A549 (cell line): ENCODE measurements at regions not wholly inside any gene's neighbourhood (a gene's known extent, or its start where the extent isn't known, plus 50 kb on each side); places are given as distances from the start of the nearest gene placed in this dataset.

Experiments used
- ATAC-seq, 2 experiments: fragments of 200-7000 bp in 1 of 2; fragments of >200 bp in 1 of 2; cut with Nextera tagmentation in 1 of 2; cut with Tn5 transposase in 1 of 2; 3 replicates each; pipeline versions ENCODE4 v1.8.0 to v1.9.1; 2018 to 2020; ENCODE audit warnings: mild to moderate bottlenecking in 1 of 2, moderate library complexity in 1 of 2
- CTCF ChIA-PET: fragments of 300-600 bp; sonication (Branson Sonifier 250); formaldehyde crosslinking; extraction: SDS; loops from one replicate; lab custom pipeline; 2021; ENCODE audit warnings: antibody characterized with exemption, inconsistent platforms; lab: Yijun Ruan, JAX
- POLR2A ChIA-PET: fragments of 350-600 bp; formaldehyde crosslinking; extraction: SDS; loops from one replicate; lab custom pipeline; 2021; ENCODE audit warnings: antibody characterized with exemption, inconsistent platforms; lab: Yijun Ruan, JAX
- DNase-seq, 2 experiments: peaks; one replicate each; pipeline versions ENCODE4 v3.0.0 to v3.0.0-alpha.2; 2011 to 2016; ENCODE audit warnings: low read depth in 1 of 2, low spot score in 1 of 2
- FAIRE-seq: peaks from 2 replicates; lab custom pipeline; 2011; peaks lifted over from hg19 to GRCh38; lab: Jason Lieb, UNC
- H3K27ac ChIP-seq, 2 experiments: fragments of >200 bp; sonication (Bioruptor Twin); formaldehyde crosslinking; 3 replicates each; pipeline ENCODE4 v1.5.1; 2016 to 2017
- H3K4me1 ChIP-seq: fragments of >200 bp; sonication (Bioruptor Twin); formaldehyde crosslinking; 3 replicates; pipeline ENCODE4 v1.6.1; 2016
- H3K4me2 ChIP-seq: fragments of >200 bp; sonication (Bioruptor Twin); formaldehyde crosslinking; 3 replicates; pipeline ENCODE4 v1.6.1; 2016
- H3K4me3 ChIP-seq: fragments of >200 bp; sonication (Bioruptor Twin); formaldehyde crosslinking; 3 replicates; pipeline ENCODE4 v1.5.1; 2016
- H3K9me3 ChIP-seq: fragments of >200 bp; sonication (Bioruptor Twin); formaldehyde crosslinking; 3 replicates; pipeline ENCODE4 v1.6.1; 2016
- ATOH8 ChIP-seq: fragments of 250-450 bp; sonication (Bioruptor Pico); IDR thresholded peaks from 2 replicates; pipeline ENCODE4 v1.5.0; 2020; ENCODE audit warnings: low read depth, mild to moderate bottlenecking, moderate library complexity
- BCL3 ChIP-seq: fragments of >200 bp; sonication (Bioruptor Twin); formaldehyde crosslinking; IDR thresholded peaks from 3 replicates; pipeline ENCODE4 v1.6.1; 2016
- E2F6 ChIP-seq: IDR thresholded peaks from 2 replicates; pipeline ENCODE4 v1.6.1; 2012; ENCODE audit warnings: low read depth, borderline replicate concordance
- EHMT2 ChIP-seq: fragments of 200-600 bp; sonication (generic); IDR thresholded peaks from 2 replicates; pipeline ENCODE4 v1.6.1; 2016; ENCODE audit warnings: antibody characterized with exemption, low read depth, mild to moderate bottlenecking, moderate library complexity
- ELK1 ChIP-seq: fragments of 150-350 bp; IDR thresholded peaks from 2 replicates; pipeline ENCODE4 v1.6.1; 2014; ENCODE audit warnings: low read depth, mild to moderate bottlenecking, low read length
- EP300 ChIP-seq, 2 experiments: fragments of >200 bp; sonication (Bioruptor Twin); formaldehyde crosslinking; IDR thresholded peaks; 2 replicates in 1 of 2; 3 replicates in 1 of 2; pipeline ENCODE4 v1.6.1; 2016 to 2017
- FOSB ChIP-seq: fragments of 250-450 bp; sonication (Bioruptor Pico); IDR thresholded peaks from 2 replicates; pipeline ENCODE4 v1.5.0; 2020; ENCODE audit warnings: mild to moderate bottlenecking, moderate library complexity
- GATA3 ChIP-seq: IDR thresholded peaks from 2 replicates; pipeline ENCODE4 v1.6.1; 2012; ENCODE audit warnings: borderline replicate concordance
- HES2 ChIP-seq: fragments of >200 bp; sonication (Bioruptor Twin); formaldehyde crosslinking; IDR thresholded peaks from 2 replicates; pipeline ENCODE4 v1.6.1; 2016
- HOXB5 ChIP-seq: fragments of 250-450 bp; sonication (Bioruptor Pico); IDR thresholded peaks from 2 replicates; pipeline ENCODE4 v1.5.0; 2020; ENCODE audit warnings: mild to moderate bottlenecking, moderate library complexity
- JUN ChIP-seq, 2 experiments: fragments of >200 bp; sonication (Bioruptor Twin); formaldehyde crosslinking; IDR thresholded peaks; 2 replicates in 1 of 2; 3 replicates in 1 of 2; pipeline ENCODE4 v1.6.1; 2016 to 2017
- JUNB ChIP-seq: fragments of >200 bp; sonication (Bioruptor Twin); formaldehyde crosslinking; IDR thresholded peaks from 2 replicates; pipeline ENCODE4 v1.6.1; 2016
- KDM1A ChIP-seq: fragments of 200-600 bp; sonication (generic); IDR thresholded peaks from 2 replicates; pipeline ENCODE4 v1.6.1; 2016; ENCODE audit warnings: low read depth, mild to moderate bottlenecking
- KDM5A ChIP-seq: fragments of 200-600 bp; sonication (generic); IDR thresholded peaks from 2 replicates; pipeline ENCODE4 v1.6.1; 2016; ENCODE audit warnings: antibody characterized with exemption, mild to moderate bottlenecking
- MAFK ChIP-seq: fragments of 450-650 bp; IDR thresholded peaks from 2 replicates; pipeline ENCODE4 v1.6.1; 2014; ENCODE audit not compliant: partially characterized antibody
- MAZ ChIP-seq: fragments of 150-350 bp; IDR thresholded peaks from 2 replicates; pipeline ENCODE4 v1.6.1; 2014; ENCODE audit warnings: antibody characterized with exemption, low read depth, low read length, borderline replicate concordance
- PBX3 ChIP-seq: IDR thresholded peaks from 2 replicates; pipeline ENCODE4 v1.6.1; 2012
- PHF8 ChIP-seq: fragments of 200-600 bp; sonication (generic); IDR thresholded peaks from 2 replicates; pipeline ENCODE4 v1.6.1; 2016; ENCODE audit warnings: low read depth, mild to moderate bottlenecking, antibody characterized with exemption, moderate library complexity, borderline replicate concordance
- RARB ChIP-seq: fragments of 250-450 bp; sonication (Bioruptor Pico); IDR thresholded peaks from 2 replicates; pipeline ENCODE4 v1.8.0; 2021; ENCODE audit warnings: mild to moderate bottlenecking, moderate library complexity
- REST ChIP-seq: fragments of 200-600 bp; sonication (generic); IDR thresholded peaks from 2 replicates; pipeline ENCODE4 v1.6.1; 2016; ENCODE audit warnings: antibody characterized with exemption, mild to moderate bottlenecking, moderate library complexity
- RNF2 ChIP-seq: fragments of 200-600 bp; sonication (generic); IDR thresholded peaks from 2 replicates; pipeline ENCODE4 v1.6.1; 2016; ENCODE audit warnings: low read depth, mild to moderate bottlenecking, antibody characterized with exemption, moderate library complexity, borderline replicate concordance
- TFCP2L1 ChIP-seq: fragments of 250-450 bp; sonication (Bioruptor Pico); IDR thresholded peaks from 2 replicates; pipeline ENCODE4 v1.5.0; 2021; ENCODE audit warnings: mild to moderate bottlenecking
- ZFP36 ChIP-seq: fragments of 450-650 bp; IDR thresholded peaks from 2 replicates; pipeline ENCODE4 v1.6.1; 2014; ENCODE audit warnings: borderline replicate concordance; ENCODE audit not compliant: partially characterized antibody
- ZNF302 ChIP-seq: fragments of 250-450 bp; sonication (Bioruptor Pico); IDR thresholded peaks from 2 replicates; pipeline ENCODE4 v1.9.0; 2021; ENCODE audit warnings: inconsistent platforms, mild to moderate bottlenecking, moderate library complexity
- WGBS: methylation state at CpG from one replicate; pipeline ENCODE4 v1.1.6; 2017; ENCODE audit errors: missing lambda C conversion rate; 5-methylcytosine and 5-hydroxymethylcytosine counted together

GRCh38 chr11:110374921-110375320 lies 54.8 kb upstream of the FDX1 start:
- Histone ChIP-seq H3K4me3 (no peak overlapping the region), H3K4me1 (peaks cover 49% of the 10 kb centered on the region), H3K9me3 (no peaks in the 10 kb centered on the region), H3K4me2 (no peak overlapping the region), H3K27ac (peak overlapping the region; percentile 38 to 87; a peak in 5 of 6 replicates)
- no peak for TF ChIP-seq KDM1A
- no peak for TF ChIP-seq RNF2
- no peak for TF ChIP-seq E2F6
- no peak for TF ChIP-seq PBX3
- no peak for TF ChIP-seq RARB (CRISPR knock-in tag)
- no peak for TF ChIP-seq EP300 (IDR thresholded peaks at IDR 0.05)
- TF ChIP-seq PHF8, result no peak
- no peak for TF ChIP-seq TFCP2L1 (CRISPR knock-in tag)
- TF ChIP-seq REST, result no peak
- FAIRE-seq (no peak), ATAC-seq (no peak), DNase-seq (no peak)
- POLR2A ChIA-PET, result no interaction called here
- CTCF ChIA-PET, result interaction anchor here (4.8 kb wide), 1 partner anchor 174 kb away, joined by 22 read pairs; no protein-coding TSS in a partner anchor

GRCh38 chr11:110375351-110375750 lies 54.4 kb upstream of the FDX1 start:
- FAIRE-seq (no peak), DNase-seq (no peak), ATAC-seq (no peak)
- CTCF ChIA-PET, result interaction anchor here (0.8 to 4.8 kb wide), 2 partner anchors 174 to 178 kb away, joined by 3 to 22 read pairs; no protein-coding TSS in a partner anchor
- Histone ChIP-seq H3K4me1 (peaks cover 49% of the 10 kb centered on the region), H3K4me2 (no peak overlapping the region), H3K9me3 (no peaks in the 10 kb centered on the region), H3K27ac (peak overlapping the region; percentile 38 to 87; a peak in 5 of 6 replicates), H3K4me3 (no peak overlapping the region)
- TF ChIP-seq EHMT2, result no peak
- no peak for TF ChIP-seq PBX3
- POLR2A ChIA-PET, result no interaction called here

- FAIRE-seq (no peak), ATAC-seq (no peak), DNase-seq (no peak)
- H3K27ac ChIP-seq, result peak overlapping the region; percentile 38 to 87
- POLR2A ChIA-PET, result no interaction called here
- no peak overlapping the region for H3K4me3 ChIP-seq
- peak overlapping the region; percentile 69 for H3K4me2 ChIP-seq
- peaks cover 49% of the 10 kb centered on the region for H3K4me1 ChIP-seq
- CTCF ChIA-PET, result interaction anchor here (0.8 to 4.8 kb wide), 2 partner anchors 175 to 179 kb away, joined by 3 to 22 read pairs; no protein-coding TSS in a partner anchor
- WGBS, result 97% methylated on average over 1 of the region's 1 CpG
- H3K9me3 ChIP-seq, result no peaks in the 10 kb centered on the region
- TF ChIP-seq MAFK, result no peak
- TF ChIP-seq JUNB, result no peak
- TF ChIP-seq KDM5A, result no peak
- no peak for TF ChIP-seq MAZ
- no peak for TF ChIP-seq JUN (IDR thresholded peaks at IDR 0.05)
- no peak for TF ChIP-seq BCL3
- TF ChIP-seq HES2, result no peak
- no peak for TF ChIP-seq GATA3
- no peak for TF ChIP-seq FOSB (CRISPR knock-in tag)
- TF ChIP-seq ATOH8 (CRISPR knock-in tag), result no peak
- TF ChIP-seq ZNF302 (CRISPR knock-in tag), result no peak
- no peak for TF ChIP-seq ZFP36
- TF ChIP-seq ELK1, result no peak
- no peak for TF ChIP-seq KDM1A
- TF ChIP-seq HOXB5, result no peak
These were observed 53.7 kb upstream of the FDX1 start for GRCh38 chr11:110376021-110376420.
